GM19035 (cell line): ENCODE measurements at regions not wholly inside any gene's neighbourhood (a gene's known extent, or its start where the extent isn't known, plus 50 kb on each side); places are given as distances from the start of the nearest gene placed in this dataset.

Experiments used
- ATAC-seq: cut with Tn5 transposase; IDR thresholded peaks from one replicate; pipeline ENCODE4 v1.9.1; 2021; ENCODE audit not compliant: unreplicated experiment

DNA sequence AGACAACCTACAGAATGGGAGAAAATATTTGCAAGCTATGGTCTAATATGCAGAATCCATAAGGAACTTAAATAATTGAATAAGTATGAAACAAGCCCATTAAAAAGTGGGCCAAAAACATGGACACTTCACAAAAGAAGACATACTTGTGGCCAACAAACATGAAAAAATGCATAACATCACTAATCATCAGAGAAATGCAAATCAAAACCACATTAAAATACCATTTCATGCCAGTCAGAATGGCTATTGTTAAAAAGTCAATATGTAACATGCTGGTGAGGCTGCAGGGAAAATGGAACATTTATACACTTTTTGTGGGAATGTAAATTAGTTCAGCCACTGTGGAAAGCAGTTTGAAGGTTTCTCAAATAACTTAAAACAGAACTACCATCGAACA lies 945.4 kb upstream of the FLRT2 start:
- ATAC-seq, result no peak

DNA sequence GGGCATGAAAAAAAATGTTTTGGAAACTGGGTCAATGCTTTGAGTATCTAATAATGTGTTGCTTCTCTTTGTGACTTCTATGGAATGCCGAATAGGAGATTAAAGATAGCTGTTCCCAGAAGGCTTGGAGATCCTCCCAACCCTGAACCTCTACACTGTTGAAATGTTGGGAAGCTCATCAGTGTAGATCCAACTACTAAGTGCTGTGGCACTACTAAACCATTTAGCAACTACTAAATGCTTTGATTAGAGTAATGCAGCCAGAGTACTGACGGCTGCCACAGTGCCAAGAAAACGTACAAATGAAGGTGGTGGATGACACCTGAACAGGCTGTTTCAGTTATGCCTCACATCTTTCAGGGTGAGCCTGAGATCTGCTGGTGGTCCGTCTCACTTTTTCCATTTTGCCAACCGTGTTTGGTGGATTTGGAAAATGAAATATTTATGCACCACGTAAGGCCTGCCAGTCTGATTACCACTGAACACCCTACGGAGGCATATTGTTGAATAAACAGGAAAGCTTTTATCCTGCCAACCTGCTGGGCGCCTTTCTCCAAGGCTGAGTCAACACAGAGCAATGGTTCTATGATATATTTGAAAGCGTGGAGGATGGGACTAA lies 938.0 kb upstream of the FLRT2 start:
- ATAC-seq, result no peak

DNA sequence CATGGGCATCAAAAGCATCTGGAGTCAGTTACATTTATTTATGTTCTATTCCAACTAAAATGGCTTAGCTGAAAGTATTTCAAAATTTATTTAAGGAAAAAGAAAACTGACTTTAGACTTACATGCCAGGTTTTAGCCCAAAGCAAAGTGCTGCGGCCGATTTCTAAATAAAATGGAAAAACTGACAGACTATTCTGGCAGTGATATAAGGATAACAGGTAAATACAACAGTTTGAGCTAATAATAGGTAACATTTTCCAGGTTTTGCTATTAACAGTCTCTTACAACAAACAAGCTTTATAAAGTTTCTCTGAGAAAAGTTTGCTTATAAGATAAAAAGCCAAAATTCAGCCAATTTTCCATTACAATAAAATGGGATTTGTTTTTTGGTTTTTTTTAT lies 937.2 kb upstream of the FLRT2 start:
- no peak for ATAC-seq

DNA sequence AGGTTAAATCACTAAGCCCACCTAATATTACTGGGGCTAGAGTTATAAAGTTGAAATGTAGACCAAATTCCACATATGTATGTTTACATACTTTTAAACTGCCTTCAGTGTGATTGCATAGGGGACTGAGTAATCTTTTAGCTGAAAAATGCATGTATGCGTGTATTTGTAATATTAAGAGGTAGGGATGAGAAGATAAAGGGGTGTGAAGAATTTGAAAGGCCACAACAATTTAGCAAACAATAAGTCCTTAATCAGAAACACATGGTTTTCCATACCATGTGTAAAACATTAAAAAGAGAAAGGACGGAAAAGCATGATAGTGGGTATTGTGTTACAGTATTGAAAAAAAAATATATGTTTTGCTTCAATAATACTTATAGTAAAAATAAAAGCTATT lies 919.9 kb upstream of the FLRT2 start:
- no peak for ATAC-seq

DNA sequence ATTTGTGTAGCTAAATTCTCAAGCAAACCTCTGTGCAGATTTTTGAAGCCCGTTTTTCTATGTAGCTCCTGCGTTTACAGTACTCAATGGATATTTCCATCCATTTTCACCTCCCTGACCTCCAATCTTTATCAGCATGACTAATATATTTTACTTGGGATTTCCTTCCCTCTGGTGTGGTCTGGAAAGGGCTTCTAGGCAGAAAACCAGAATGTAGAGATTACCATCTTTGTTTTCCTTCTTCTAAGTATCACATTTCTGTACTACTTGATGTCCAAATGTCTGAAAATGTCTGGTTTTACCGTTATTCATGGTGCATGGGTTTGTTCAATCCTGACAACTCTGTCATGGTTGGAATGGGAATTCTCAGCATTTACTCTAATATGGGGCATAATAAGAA lies 907.6 kb upstream of the FLRT2 start:
- ATAC-seq, result no peak

DNA sequence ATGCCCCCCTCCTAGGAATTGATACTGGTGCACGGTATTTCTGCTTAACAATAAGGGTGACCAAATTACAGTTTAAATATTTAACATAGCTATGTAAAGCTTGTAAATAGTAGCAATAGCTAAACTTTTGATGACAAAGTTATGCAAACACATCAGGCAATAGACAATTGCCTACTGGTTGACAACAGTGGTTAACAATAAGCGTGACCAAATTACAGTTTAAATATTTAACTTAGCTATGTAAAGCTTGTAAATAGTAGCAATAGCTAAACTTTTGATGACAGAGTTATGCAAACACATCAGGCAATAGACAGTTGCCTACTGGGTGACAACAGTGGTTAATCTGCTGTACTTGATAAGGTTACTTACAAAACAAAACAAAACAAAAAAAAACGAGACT lies 886.5 kb upstream of the FLRT2 start:
- ATAC-seq, result no peak

DNA sequence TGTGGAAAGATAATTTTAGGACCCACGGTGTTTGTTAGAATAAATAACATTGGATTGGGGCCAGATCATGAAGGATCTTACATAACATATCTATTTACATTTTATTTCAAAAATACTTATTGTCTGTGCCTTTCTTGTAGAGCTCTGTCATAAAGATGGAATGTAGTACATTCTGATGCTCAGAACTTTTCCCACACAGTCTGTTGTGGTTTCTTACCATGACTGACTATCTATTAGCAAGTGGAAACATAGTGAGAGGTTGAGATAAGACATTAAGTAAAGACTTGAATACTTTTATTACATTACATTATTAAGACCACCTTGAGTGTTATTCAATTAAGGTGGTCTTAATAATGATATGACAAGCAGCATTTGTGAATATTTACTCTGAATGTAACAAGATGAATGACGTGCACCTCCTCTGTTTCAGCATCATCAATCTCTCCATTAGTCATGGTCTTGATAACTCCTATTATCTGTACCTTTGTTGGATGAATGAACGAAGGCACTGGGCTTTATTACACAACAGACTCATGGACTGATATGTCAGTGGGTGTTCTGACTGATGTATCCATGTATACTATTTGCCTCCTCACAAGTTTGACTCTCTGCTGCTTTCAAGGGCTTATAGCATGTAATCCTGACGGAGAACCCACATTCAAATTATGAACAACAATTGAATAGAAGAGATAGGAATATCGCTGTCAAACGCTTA lies 883.0 kb upstream of the FLRT2 start:
- no peak for ATAC-seq

DNA sequence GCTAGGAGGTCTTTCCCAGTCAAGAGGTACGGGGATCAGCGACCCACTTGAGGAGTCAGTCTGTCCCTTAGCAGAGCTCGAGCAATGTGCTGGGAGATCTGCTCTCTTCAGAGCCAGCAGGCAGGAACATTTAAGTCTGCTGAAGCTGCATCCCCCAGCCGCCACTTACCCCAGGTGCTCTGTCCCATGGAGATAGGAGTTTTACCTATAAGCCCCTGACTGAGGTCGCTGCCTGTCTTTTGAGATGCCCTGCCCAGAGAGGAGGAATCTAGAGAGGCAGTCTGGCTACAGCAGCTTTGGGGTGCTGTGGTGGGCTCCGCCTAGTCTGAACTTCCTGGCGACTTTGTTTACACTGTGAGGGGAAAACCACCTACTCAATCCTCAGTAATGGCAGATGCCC lies 874.9 kb upstream of the FLRT2 start:
- ATAC-seq, result no peak

DNA sequence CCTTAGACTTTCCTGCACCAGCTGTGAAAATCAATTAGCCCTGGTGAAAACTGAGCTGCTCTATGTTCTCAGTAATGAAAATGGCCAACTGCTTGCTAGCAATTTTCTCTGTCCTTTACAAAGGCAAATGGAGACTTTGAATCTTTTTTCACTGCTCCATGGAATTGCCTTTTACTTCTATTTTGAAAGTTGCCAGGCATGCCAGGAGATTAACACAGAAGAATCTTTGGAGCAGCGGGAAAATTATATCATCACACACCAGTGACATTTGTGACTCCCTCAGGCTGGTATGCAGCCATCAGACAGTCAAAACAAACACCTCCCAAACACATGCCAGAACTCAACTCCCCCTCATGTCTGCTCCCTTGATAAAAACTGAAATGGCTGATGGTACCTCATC lies 872.0 kb upstream of the FLRT2 start:
- no peak for ATAC-seq

DNA sequence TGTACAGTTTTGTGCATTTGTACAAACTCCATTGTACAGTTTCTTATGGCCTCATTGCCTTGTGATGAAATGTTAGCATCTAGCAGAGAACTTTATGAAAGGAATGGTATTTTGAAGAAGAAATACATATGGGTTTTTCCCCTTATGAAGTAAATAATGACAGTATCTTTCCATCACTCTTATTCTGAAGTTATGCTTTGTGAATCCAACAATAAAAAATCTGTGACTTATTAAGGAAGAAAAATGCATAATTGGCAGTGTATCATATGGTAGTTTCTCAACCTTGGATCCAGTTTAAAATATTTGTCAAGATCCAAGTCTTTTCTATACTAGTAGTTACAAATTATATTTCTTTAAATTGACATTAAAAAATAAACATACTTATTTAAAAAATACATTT lies 859.1 kb upstream of the FLRT2 start:
- ATAC-seq, result no peak

DNA sequence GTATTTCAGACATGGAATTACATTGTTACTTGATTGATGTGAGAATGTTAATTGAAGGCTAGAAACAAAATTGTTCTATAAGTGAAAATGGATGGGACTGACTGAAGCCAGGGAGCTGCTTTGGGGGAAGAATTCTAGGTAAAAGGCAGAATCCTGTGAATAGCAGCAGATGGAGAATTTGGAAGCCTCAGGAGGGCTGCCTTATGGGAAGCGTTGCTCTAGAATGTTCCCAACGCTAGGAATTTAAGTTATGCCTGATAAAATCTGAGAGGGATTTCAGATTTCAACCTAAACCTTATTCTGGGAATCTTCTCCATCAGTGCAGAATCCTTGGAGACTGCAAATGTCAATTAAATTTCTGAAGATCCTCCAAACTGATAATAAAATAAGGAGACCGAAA lies 858.2 kb upstream of the FLRT2 start:
- ATAC-seq, result no peak

DNA sequence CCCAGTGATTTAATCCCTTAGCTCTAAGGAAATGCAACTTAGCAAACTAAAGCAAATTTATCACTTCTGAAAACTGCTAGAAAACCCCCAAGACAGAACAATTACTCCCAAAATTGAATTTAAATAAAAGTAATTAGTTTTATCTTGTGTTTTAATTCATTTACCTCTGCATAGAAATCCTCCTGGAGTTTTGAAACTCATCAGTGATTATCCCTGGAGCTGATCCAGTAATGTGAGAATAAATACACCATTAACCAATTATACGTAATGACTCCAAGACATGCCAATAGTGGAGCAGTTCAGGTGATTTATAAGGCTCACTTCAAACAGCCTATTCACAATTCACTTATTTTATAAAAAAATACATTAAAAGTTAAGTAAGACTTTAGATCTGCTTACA lies 855.3 kb upstream of the FLRT2 start:
- ATAC-seq, result no peak

DNA sequence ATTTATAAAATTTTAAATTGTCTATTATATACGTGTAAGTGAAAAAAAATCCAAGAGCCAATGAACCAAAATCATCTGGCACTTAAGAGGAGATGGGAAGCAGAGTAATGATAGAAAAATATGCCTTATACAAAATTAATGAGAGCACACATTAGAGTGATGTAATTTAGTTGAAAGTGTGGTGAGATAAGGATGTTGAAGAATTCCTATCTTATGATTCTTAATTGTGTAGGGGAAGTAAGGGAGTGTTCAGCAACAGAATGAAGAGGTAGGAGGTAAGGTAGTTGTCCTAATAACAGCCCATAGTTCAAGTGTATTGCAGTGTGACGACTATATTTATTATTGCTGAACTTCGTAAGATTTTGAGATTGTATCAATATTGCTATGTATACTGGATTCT lies 843.4 kb upstream of the FLRT2 start:
- ATAC-seq, result no peak

DNA sequence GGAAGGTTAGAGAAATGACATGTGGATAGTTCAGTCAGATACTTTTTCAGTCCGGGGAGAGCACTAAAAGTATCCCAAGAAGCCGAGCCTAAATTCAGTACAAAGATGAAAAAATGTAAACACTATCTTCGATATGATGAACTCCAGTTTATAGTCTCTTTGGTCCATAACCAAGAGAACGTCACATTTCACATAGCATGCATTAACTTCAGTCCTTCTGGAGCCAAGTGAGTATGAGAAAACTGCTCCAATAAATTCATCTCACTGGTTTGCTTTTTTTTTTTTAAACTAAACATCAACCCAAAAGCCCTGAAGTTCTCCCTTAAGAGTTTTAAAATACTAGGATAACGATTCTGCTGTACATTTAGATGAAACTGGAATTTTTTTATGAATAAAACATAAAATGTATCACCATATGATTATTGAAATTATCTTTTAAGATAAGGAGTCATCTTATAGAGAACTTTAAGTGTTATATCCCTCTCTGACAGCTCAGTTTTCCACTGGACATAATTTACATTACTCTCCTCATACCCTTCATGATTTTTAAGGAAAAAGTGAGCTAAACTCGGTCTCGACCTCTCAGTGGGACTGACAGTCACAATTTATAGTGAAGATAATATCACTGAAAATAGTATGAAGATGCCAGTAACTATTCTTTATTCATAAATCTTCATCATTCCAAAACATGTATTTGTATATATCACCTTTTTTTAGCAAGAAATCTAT lies 841.5 kb upstream of the FLRT2 start:
- ATAC-seq, result no peak

DNA sequence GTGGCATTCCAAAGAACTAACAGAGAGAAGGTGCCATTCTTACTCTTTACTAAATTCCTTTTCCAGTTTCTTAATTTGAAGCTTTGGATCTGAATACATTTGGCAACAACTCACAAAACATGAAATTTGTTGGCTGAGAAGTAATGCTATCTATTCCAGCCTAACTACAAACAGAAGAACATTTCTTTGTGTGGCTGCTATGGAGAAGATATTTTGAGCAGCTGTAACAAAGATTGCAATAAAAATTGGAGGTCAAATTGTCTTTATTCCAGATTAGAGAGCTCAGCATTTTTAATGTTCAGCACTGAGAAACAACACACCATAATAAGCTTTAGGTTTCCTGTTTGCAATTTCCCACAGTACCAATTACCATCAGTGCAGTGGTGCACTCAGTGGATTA lies 835.8 kb upstream of the FLRT2 start:
- no peak for ATAC-seq

DNA sequence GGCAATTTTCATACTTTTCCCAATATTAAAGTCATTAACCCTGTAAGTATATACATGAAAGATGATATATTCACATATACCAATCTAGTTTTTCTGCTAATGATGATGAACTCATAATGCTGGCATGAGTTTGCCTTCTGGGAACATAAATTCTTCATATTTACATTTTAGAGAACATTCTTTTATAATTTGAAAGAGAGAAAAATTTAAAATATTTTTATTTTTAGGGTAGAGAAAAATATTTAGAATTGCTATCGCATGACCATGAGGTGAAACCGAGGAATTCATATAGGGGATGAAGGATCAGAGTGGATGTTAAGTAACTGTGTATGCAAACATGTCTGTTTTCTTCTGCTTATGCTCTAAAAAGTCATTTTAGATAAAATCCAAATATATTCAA lies 825.3 kb upstream of the FLRT2 start:
- no peak for ATAC-seq

DNA sequence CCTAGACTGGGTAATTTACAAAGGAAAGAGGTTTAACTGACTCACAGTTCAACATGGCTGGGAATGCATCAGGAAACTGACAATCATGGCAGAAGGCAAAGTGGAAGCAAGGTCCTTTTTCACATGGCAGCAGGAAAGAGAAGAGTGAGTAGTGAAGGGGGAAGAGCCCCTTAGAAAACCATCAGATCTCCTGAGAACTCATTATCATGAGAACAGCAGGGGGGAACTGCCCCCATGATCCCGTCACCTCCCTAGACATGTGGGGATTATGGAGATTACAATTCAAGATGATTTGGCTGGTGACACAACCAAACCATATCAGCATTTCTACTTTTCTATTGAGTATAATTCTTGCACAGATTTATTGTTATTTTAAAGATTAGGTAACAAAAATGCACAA lies 822.1 kb upstream of the FLRT2 start:
- ATAC-seq, result no peak

DNA sequence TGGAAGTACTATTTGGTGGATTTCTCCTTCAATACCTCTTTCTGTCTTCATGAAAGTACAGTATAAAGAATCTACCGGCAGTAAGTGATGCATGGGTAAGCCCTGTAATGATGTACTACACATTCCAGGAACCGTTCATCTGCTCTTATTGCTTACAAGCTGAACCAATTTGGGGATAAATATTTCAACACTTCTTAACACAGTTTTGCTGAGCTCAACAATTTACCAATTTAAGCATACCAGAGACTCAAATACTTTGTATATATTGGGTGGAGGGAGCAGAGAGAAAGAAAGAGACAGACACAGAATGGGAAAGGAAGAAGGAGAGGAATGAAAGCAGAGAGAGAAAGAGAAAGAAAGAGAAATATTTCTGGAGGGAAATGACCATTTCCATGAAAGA lies 821.1 kb upstream of the FLRT2 start:
- no peak for ATAC-seq

DNA sequence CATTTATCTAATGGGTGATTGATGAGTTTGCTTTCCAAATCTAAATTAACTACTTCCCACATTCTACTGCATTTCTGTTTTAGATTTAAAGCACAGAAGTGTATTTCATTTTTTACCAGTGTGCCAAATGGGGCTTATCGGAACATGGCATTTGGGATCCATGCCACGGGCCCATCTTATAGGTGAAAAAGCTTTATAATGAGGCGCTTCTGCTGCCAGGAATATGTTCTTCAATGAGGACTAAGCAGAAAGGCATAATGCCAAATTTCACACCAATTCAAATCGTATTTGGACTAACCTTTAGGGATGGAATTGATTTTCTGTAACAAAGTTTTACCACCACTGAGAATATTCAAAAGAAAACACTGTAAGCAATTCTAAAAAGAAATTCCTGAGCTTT lies 803.5 kb upstream of the FLRT2 start:
- ATAC-seq, result no peak

DNA sequence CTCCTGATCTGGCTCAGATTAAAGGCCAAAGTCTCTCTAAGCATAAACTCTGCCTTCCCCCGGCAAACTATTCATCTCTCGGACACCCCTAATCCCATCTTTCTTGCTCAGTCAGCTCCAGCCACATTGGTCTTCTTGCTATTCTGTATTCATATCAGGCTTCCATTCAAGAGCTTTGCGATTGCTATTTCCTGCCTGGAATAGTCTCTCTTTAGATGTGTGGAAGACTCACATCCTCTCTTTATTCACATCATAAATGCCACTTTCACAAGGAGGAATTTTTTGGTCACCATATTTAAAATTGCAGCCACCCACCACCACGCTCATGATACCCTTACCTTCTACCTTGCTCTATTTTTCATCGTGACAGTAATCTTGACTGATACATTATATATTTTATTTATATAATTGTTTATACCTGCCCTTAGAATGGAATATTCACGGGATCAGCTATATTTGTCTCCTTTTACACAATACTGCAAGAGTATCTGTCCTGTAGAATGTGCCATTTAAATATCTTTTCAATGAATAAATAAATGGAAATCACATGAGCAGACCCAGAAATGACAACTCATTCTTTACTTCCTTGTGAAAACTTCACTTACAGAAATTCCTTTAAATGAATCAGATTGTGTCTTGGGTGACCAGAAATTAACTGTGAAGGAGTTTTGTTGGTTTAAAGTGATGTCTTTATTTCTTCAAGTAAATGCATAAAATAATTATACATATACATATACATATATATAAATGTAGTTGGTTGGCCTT lies 780.6 kb upstream of the FLRT2 start:
- ATAC-seq, result no peak

DNA sequence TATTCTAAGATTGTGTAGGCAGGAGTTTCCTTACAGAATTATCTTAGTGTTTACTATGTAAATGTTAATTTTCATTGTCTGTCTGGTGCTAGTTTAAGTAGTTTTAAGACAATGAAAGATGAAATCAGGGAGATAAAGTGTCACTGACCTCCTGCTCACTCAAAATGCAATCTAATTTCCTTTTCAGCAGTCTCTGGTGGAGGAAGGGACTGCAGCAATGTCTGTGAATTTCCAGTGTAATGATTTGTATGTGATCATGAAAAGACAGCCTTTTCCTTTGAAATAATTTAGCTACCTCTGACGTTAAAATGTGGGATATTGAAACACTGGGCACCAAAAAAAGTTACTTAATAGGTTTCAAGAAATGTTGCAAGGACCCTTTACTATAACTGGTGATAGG lies 779.7 kb upstream of the FLRT2 start:
- ATAC-seq, result no peak
